ENCODE measurements at regions not wholly inside any gene's neighbourhood (a gene's known extent, or its start where the extent isn't known, plus 50 kb on each side); places are given as distances from the start of the nearest gene placed in this dataset.

- TF ChIP-seq POLR2A (IDR thresholded peaks at IDR 0.05), result no peak
- no peak for TF ChIP-seq EP300 (IDR thresholded peaks at IDR 0.05)
Observed at GRCh38 chr11:116560589-116560988, 212.2 kb downstream of the BUD13 start.
